SK-N-SH (cell line): ENCODE measurements at regions not wholly inside any gene's neighbourhood (a gene's known extent, or its start where the extent isn't known, plus 50 kb on each side); places are given as distances from the start of the nearest gene placed in this dataset.

Source experiments
- CTCF ChIA-PET: fragments of 300-600, 350-600 bp; formaldehyde crosslinking; extraction: SDS; loops from one replicate; lab custom pipeline; 2021; lab: Yijun Ruan, JAX
- POLR2A ChIA-PET: fragments of 350-600 bp; sonication (Branson Sonifier 250); formaldehyde crosslinking; extraction: SDS; loops from one replicate; lab custom pipeline; 2020; ENCODE audit warnings: antibody characterized with exemption, inconsistent platforms; lab: Yijun Ruan, JAX
- DNase-seq: peaks from one replicate; pipeline ENCODE4 v3.0.0; 2012
- H2AFZ ChIP-seq: fragments of 200-600 bp; sonication (generic); 2 replicates; pipeline ENCODE4 v1.8.1; 2016; ENCODE audit warnings: antibody characterized with exemption, mild to moderate bottlenecking, low read depth
- H3F3A ChIP-seq: fragments of 200-600 bp; sonication (generic); replicated peaks from 2 replicates; pipeline ENCODE3; 2016; ENCODE audit warnings: antibody characterized with exemption, mild to moderate bottlenecking; ENCODE audit not compliant: insufficient read depth
- H3K27ac ChIP-seq, 2 experiments: fragments of 200-500 bp in 1 of 2; fragments of 200-600 bp in 1 of 2; sonication (Bioruptor generic) in 1 of 2; sonication (generic), shearing (Covaris generic) in 1 of 2; 2 replicates each; pipeline versions ENCODE4 v1.5.1 to v1.6.1; 2014 to 2016; ENCODE audit warnings: low read depth in 2 of 2, inconsistent platforms in 1 of 2, low read length in 1 of 2, mild to moderate bottlenecking in 1 of 2, mixed read lengths in 1 of 2
- H3K27me3 ChIP-seq: fragments of 200-600 bp; sonication (generic), shearing (Covaris generic); 2 replicates; pipeline ENCODE4 v1.6.1; 2016; ENCODE audit warnings: mixed run types; ENCODE audit not compliant: insufficient read depth
- H3K36me3 ChIP-seq, 2 experiments: fragments of 200-500 bp in 1 of 2; fragments of 200-600 bp in 1 of 2; sonication (Bioruptor generic) in 1 of 2; sonication (generic) in 1 of 2; replicated peaks in 1 of 2; 2 replicates each; pipeline versions ENCODE3 to v1.5.1; 2014 to 2016; ENCODE audit warnings: low read length in 1 of 2, mild to moderate bottlenecking in 1 of 2; ENCODE audit not compliant: insufficient read depth in 2 of 2, control insufficient read depth in 1 of 2
- H3K4me1 ChIP-seq, 2 experiments: fragments of 200-500 bp in 1 of 2; fragments of 200-600 bp in 1 of 2; sonication (Bioruptor generic) in 1 of 2; sonication (generic), shearing (Covaris generic) in 1 of 2; 2 replicates each; pipeline versions ENCODE4 v1.5.1 to v1.6.1; 2014 to 2016; ENCODE audit warnings: low read depth in 1 of 2, low read length in 1 of 2, mixed run types in 1 of 2; ENCODE audit not compliant: insufficient read depth in 2 of 2, control insufficient read depth in 1 of 2
- H3K4me2 ChIP-seq: fragments of 200-600 bp; sonication (generic), shearing (Covaris generic); 2 replicates; pipeline ENCODE4 v1.6.1; 2017; ENCODE audit warnings: mixed run types
- H3K4me3 ChIP-seq, 2 experiments: fragments of 200-500 bp in 1 of 2; fragments of 200-600 bp in 1 of 2; sonication (Bioruptor generic) in 1 of 2; sonication (generic), shearing (Covaris generic) in 1 of 2; 2 replicates each; pipeline versions ENCODE4 v1.5.1 to v1.8.1; 2014 to 2016; ENCODE audit warnings: low read depth in 2 of 2, inconsistent platforms in 1 of 2, low read length in 1 of 2, mild to moderate bottlenecking in 1 of 2, mixed read lengths in 1 of 2, moderate library complexity in 1 of 2
- H3K79me2 ChIP-seq: fragments of 200-600 bp; sonication (generic); 2 replicates; pipeline ENCODE4 v1.8.1; 2017; ENCODE audit warnings: mild to moderate bottlenecking; ENCODE audit not compliant: insufficient read depth
- H3K9ac ChIP-seq: fragments of 200-600 bp; sonication (generic); 2 replicates; pipeline ENCODE4 v1.6.1; 2017; ENCODE audit warnings: mixed run types
- H3K9me2 ChIP-seq: fragments of 200-600 bp; sonication (generic); 2 replicates; pipeline ENCODE4 v1.6.1; 2017; ENCODE audit warnings: mixed run types
- H3K9me3 ChIP-seq: fragments of 200-600 bp; sonication (generic); 2 replicates; pipeline ENCODE4 v1.6.1; 2017; ENCODE audit warnings: mixed run types, mild to moderate bottlenecking, moderate library complexity
- H4K20me1 ChIP-seq: fragments of 200-600 bp; sonication (generic); 2 replicates; pipeline ENCODE4 v1.6.1; 2017; ENCODE audit warnings: mild to moderate bottlenecking, mixed run types; ENCODE audit not compliant: insufficient read depth
- ELF1 ChIP-seq: IDR thresholded peaks from 2 replicates; pipeline ENCODE4 v1.4.0; 2012
- FOXM1 ChIP-seq: IDR thresholded peaks from 2 replicates; pipeline ENCODE4 v1.4.0; 2012; ENCODE audit warnings: low read depth, mild to moderate bottlenecking
- JUND ChIP-seq: IDR thresholded peaks from 2 replicates; pipeline ENCODE4 v1.4.0; 2012
- MEF2A ChIP-seq: IDR thresholded peaks from 2 replicates; pipeline ENCODE4 v1.4.0; 2012; ENCODE audit warnings: low read depth, borderline replicate concordance
- NRF1 ChIP-seq: IDR thresholded peaks from 2 replicates; pipeline ENCODE4 v1.6.1; 2012; ENCODE audit warnings: low read depth, mild to moderate bottlenecking, low read length
- PBX3 ChIP-seq: IDR thresholded peaks from 2 replicates; pipeline ENCODE4; 2012
- POLR2AphosphoS5 ChIP-seq: IDR thresholded peaks from 2 replicates; pipeline ENCODE4 v1.6.1; 2012; ENCODE audit warnings: low read depth, low read length
- RAD21 ChIP-seq: IDR thresholded peaks from 2 replicates; pipeline ENCODE4 v1.6.1; 2012; ENCODE audit warnings: mild to moderate bottlenecking, low read length
- RCOR1 ChIP-seq: fragments of 150-350 bp; IDR thresholded peaks from 2 replicates; pipeline ENCODE4 v1.6.1; 2017; ENCODE audit warnings: antibody characterized with exemption, low read length
- TEAD4 ChIP-seq: IDR thresholded peaks from 2 replicates; pipeline ENCODE4 v1.4.0; 2012; ENCODE audit warnings: mild to moderate bottlenecking, borderline replicate concordance; ENCODE audit not compliant: insufficient read depth
- USF1 ChIP-seq: IDR thresholded peaks from 2 replicates; pipeline ENCODE4 v1.4.0; 2012; ENCODE audit warnings: low read depth, borderline replicate concordance
- whole genome bisulfite sequencing: methylation state at CpG from one replicate; pipeline ENCODE4 v1.1.6; 2017; ENCODE audit warnings: low lambda C conversion rate; 5-methylcytosine and 5-hydroxymethylcytosine counted together
- TF ChIP-seq, protein P1 (sequence below): fragments of 150-350 bp; IDR thresholded peaks from 2 replicates; pipeline ENCODE4 v1.6.1; 2016; ENCODE audit warnings: mild to moderate bottlenecking, low read depth, low read length
- TF ChIP-seq, protein P2 (sequence below): fragments of 200-600 bp; sonication (generic); IDR thresholded peaks from 2 replicates; pipeline ENCODE4 v1.6.1; 2017; ENCODE audit warnings: antibody characterized with exemption, mild to moderate bottlenecking, moderate library complexity

- Histone ChIP-seq H3K27me3 (no peaks in the 10 kb centered on the region), H3K4me1 (peaks cover 0 to 5% of the 10 kb centered on the region in 2 experiments; a peak in 2 of 4 replicates), H3K4me3 (no peak overlapping the region)
- POLR2A ChIA-PET = interaction anchor here (0.6 kb wide), 1 partner anchor 50 kb away, joined by 5 read pairs; no protein-coding TSS in a partner anchor
- TF ChIP-seq ELF1 (no peak), TEAD4 (no peak), JUND (no peak), PBX3 (no peak), POLR2AphosphoS5 (no peak)
- TF ChIP-seq, protein P1, sequence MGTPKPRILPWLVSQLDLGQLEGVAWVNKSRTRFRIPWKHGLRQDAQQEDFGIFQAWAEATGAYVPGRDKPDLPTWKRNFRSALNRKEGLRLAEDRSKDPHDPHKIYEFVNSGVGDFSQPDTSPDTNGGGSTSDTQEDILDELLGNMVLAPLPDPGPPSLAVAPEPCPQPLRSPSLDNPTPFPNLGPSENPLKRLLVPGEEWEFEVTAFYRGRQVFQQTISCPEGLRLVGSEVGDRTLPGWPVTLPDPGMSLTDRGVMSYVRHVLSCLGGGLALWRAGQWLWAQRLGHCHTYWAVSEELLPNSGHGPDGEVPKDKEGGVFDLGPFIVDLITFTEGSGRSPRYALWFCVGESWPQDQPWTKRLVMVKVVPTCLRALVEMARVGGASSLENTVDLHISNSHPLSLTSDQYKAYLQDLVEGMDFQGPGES = no peak
- TF ChIP-seq, all 33 proteins: peak for 0
- no peaks in the 10 kb centered on the region for H3K9me2 ChIP-seq
- H3K9me3 ChIP-seq = no peaks in the 10 kb centered on the region
- H3K4me2 ChIP-seq = no peak overlapping the region
- no peak overlapping the region for H2AFZ ChIP-seq
- CTCF ChIA-PET = interaction anchor here (1.5 kb wide), 1 partner anchor 687 kb away, joined by 4 read pairs; no protein-coding TSS in a partner anchor
- H3K27ac ChIP-seq = no peak overlapping the region
- no peaks in the 10 kb centered on the region for H4K20me1 ChIP-seq
- H3K79me2 ChIP-seq = no peaks in the 10 kb centered on the region
- no peak overlapping the region for H3K9ac ChIP-seq
- whole genome bisulfite sequencing = 69% methylated on average over 3 of the region's 3 CpGs
- no peaks in the 10 kb centered on the region for H3K36me3 ChIP-seq
- DNase-seq = no peak
- no peaks in the 10 kb centered on the region for H3F3A ChIP-seq
Measured at GRCh38 chr13:50225193-50226155, 210.2 kb downstream of the KCNRG start.

- Histone ChIP-seq H3K9ac (no peak overlapping the region), H3K27ac (no peak overlapping the region), H3K4me1 (peaks cover 0 to 5% of the 10 kb centered on the region in 2 experiments; a peak in 2 of 4 replicates), H2AFZ (no peak overlapping the region), H3K4me2 (no peak overlapping the region), H3K9me3 (no peaks in the 10 kb centered on the region), H3K27me3 (no peaks in the 10 kb centered on the region), H3K4me3 (no peak overlapping the region), H3K79me2 (no peaks in the 10 kb centered on the region), H4K20me1 (no peaks in the 10 kb centered on the region), H3F3A (no peaks in the 10 kb centered on the region), H3K36me3 (no peaks in the 10 kb centered on the region), H3K9me2 (no peaks in the 10 kb centered on the region)
- no peak for TF ChIP-seq ELF1
- ChIA-PET CTCF (interaction anchor here (1.5 kb wide), 1 partner anchor 686 kb away, joined by 4 read pairs; no protein-coding TSS in a partner anchor), POLR2A (no interaction called here)
- DNase-seq = no peak
Measured at GRCh38 chr13:50226515-50227155, 211.4 kb downstream of the KCNRG start.

DNA sequence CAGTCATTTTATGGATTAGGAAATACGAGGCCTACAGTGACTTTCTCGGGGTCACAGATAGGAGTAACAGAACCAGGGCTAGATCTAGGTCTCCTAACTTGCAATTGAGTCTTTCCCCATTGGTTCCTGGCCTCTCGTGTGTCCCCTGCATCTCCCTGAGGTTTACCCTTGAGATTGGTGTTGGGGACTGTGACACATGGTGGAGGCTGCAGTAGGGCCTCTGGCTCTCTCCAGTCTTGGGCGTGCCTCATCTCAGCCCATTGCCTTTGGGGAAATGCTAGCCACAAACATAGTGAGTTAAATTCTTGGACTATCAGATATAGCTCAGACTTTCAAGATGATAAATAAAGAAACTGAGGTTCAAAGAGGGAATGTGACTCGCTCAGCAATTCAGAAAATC lies 212.1 kb downstream of the KCNRG start:
- Histone ChIP-seq H3K27me3 (no peaks in the 10 kb centered on the region), H3K4me3 (no peak overlapping the region), H3K9me2 (no peaks in the 10 kb centered on the region), H3K9me3 (no peaks in the 10 kb centered on the region), H3K9ac (no peak overlapping the region), H3K27ac (no peak overlapping the region), H2AFZ (no peak overlapping the region), H3F3A (no peaks in the 10 kb centered on the region), H3K4me2 (no peak overlapping the region), H3K79me2 (no peaks in the 10 kb centered on the region), H3K4me1 (peaks cover 0 to 4% of the 10 kb centered on the region in 2 experiments; a peak in 2 of 4 replicates), H3K36me3 (no peaks in the 10 kb centered on the region), H4K20me1 (no peaks in the 10 kb centered on the region)
- WGBS = 66% methylated on average over 5 of the region's 5 CpGs
- POLR2A ChIA-PET = no interaction called here
- CTCF ChIA-PET = no interaction called here
- DNase-seq = no peak
- TF ChIP-seq, protein P2, sequence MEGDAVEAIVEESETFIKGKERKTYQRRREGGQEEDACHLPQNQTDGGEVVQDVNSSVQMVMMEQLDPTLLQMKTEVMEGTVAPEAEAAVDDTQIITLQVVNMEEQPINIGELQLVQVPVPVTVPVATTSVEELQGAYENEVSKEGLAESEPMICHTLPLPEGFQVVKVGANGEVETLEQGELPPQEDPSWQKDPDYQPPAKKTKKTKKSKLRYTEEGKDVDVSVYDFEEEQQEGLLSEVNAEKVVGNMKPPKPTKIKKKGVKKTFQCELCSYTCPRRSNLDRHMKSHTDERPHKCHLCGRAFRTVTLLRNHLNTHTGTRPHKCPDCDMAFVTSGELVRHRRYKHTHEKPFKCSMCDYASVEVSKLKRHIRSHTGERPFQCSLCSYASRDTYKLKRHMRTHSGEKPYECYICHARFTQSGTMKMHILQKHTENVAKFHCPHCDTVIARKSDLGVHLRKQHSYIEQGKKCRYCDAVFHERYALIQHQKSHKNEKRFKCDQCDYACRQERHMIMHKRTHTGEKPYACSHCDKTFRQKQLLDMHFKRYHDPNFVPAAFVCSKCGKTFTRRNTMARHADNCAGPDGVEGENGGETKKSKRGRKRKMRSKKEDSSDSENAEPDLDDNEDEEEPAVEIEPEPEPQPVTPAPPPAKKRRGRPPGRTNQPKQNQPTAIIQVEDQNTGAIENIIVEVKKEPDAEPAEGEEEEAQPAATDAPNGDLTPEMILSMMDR = no peak
- TF ChIP-seq FOXM1 (no peak), USF1 (no peak), NRF1 (no peak), RCOR1 (no peak), RAD21 (no peak), POLR2AphosphoS5 (no peak), MEF2A (no peak), JUND (no peak)
- TF ChIP-seq, protein P1 = no peak
